ENCODE measurements at regions not wholly inside any gene's neighbourhood (a gene's known extent, or its start where the extent isn't known, plus 50 kb on each side); places are given as distances from the start of the nearest gene placed in this dataset.

- H3K4me2 ChIP-seq (ENCODE audit: low read depth, low read length) = no peak overlapping the region
- H3K27me3 ChIP-seq (replicated peaks; ENCODE audit: insufficient read depth, low read length) = no peaks in the 10 kb centered on the region
- H3K4me1 ChIP-seq (ENCODE audit: low read length) = no peaks in the 10 kb centered on the region
- H2AFZ ChIP-seq (ENCODE audit: low read length) = no peak overlapping the region
- no peak overlapping the region for H3K4me3 ChIP-seq (ENCODE audit: low read length)
- H3K9me3 ChIP-seq (replicated peaks; ENCODE audit: insufficient read depth, low read length) = no peaks in the 10 kb centered on the region
- no peaks in the 10 kb centered on the region for H4K20me1 ChIP-seq (ENCODE audit: insufficient read depth, low read length)
- H3K9me2 ChIP-seq (replicated peaks; ENCODE audit: insufficient read depth, low read length) = no peaks in the 10 kb centered on the region
- no peak overlapping the region for H3K9ac ChIP-seq (ENCODE audit: low read length)
- H3K79me2 ChIP-seq (ENCODE audit: low read length) = no peaks in the 10 kb centered on the region
- H3K27ac ChIP-seq (ENCODE audit: low read length) = no peak overlapping the region
- no peak for TF ChIP-seq EZH2phosphoT487 (IDR thresholded peaks at IDR 0.05; ENCODE audit: low read length)
- TF ChIP-seq, protein P1, sequence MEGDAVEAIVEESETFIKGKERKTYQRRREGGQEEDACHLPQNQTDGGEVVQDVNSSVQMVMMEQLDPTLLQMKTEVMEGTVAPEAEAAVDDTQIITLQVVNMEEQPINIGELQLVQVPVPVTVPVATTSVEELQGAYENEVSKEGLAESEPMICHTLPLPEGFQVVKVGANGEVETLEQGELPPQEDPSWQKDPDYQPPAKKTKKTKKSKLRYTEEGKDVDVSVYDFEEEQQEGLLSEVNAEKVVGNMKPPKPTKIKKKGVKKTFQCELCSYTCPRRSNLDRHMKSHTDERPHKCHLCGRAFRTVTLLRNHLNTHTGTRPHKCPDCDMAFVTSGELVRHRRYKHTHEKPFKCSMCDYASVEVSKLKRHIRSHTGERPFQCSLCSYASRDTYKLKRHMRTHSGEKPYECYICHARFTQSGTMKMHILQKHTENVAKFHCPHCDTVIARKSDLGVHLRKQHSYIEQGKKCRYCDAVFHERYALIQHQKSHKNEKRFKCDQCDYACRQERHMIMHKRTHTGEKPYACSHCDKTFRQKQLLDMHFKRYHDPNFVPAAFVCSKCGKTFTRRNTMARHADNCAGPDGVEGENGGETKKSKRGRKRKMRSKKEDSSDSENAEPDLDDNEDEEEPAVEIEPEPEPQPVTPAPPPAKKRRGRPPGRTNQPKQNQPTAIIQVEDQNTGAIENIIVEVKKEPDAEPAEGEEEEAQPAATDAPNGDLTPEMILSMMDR (IDR thresholded peaks at IDR 0.05; ENCODE audit: low read length) = no peak
- no peak for TF ChIP-seq EZH2 (optimal IDR thresholded peaks at IDR 0.05; ENCODE audit: low read depth, low read length)
- no peaks in the 10 kb centered on the region for H3F3A ChIP-seq (ENCODE audit: insufficient read depth, low read length)
- no peak for DNase-seq
- H3K36me3 ChIP-seq (replicated peaks; ENCODE audit: insufficient read depth, low read length) = no peaks in the 10 kb centered on the region
Measured at GRCh38 chr5:135632798-135633197, 54.0 kb upstream of the CXCL14 start.

DNA sequence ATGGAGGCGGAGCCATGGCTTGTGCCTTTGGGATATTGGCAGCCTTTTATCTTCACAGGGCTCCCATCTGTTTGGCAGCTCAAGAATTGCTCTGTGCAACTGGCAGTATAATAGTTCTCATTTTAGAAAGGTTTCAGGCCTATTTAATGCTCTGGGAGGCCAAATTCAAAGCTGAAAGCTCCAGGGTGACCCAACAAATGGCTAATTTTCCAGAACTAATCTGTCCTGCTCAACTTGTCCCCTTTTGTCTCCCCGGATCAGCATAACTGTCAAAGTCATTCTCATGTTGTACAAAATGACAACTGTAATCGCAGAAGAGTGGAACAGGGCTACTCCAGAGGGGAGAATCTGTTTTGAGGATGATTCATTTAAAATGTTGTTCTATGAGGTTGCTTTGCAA, 52.6 kb upstream of the CXCL14 start:
- no peaks in the 10 kb centered on the region for H3F3A ChIP-seq (ENCODE audit: insufficient read depth, low read length)
- H3K27ac ChIP-seq (ENCODE audit: low read length) = no peak overlapping the region
- TF ChIP-seq EZH2 (optimal IDR thresholded peaks at IDR 0.05; ENCODE audit: low read depth, low read length) (no peak), EZH2phosphoT487 (IDR thresholded peaks at IDR 0.05; ENCODE audit: low read length) (no peak)
- TF ChIP-seq, protein P1 (IDR thresholded peaks at IDR 0.05; ENCODE audit: low read length) = no peak
- H3K9me3 ChIP-seq (replicated peaks; ENCODE audit: insufficient read depth, low read length) = no peaks in the 10 kb centered on the region
- H2AFZ ChIP-seq (ENCODE audit: low read length) = no peak overlapping the region
- no peak overlapping the region for H3K4me3 ChIP-seq (ENCODE audit: low read length)
- H4K20me1 ChIP-seq (ENCODE audit: insufficient read depth, low read length) = no peaks in the 10 kb centered on the region
- H3K9me2 ChIP-seq (replicated peaks; ENCODE audit: insufficient read depth, low read length) = no peaks in the 10 kb centered on the region
- DNase-seq = no peak
- no peaks in the 10 kb centered on the region for H3K4me1 ChIP-seq (ENCODE audit: low read length)
- H3K79me2 ChIP-seq (ENCODE audit: low read length) = no peaks in the 10 kb centered on the region
- H3K36me3 ChIP-seq (replicated peaks; ENCODE audit: insufficient read depth, low read length) = no peaks in the 10 kb centered on the region
- H3K4me2 ChIP-seq (ENCODE audit: low read depth, low read length) = no peak overlapping the region
- H3K27me3 ChIP-seq (replicated peaks; ENCODE audit: insufficient read depth, low read length) = no peaks in the 10 kb centered on the region
- H3K9ac ChIP-seq (ENCODE audit: low read length) = no peak overlapping the region

GRCh38 chr5:135629666-135630065, 50.9 kb upstream of the CXCL14 start:
- no peaks in the 10 kb centered on the region for H3K27me3 ChIP-seq (replicated peaks; ENCODE audit: insufficient read depth, low read length)
- no peak overlapping the region for H2AFZ ChIP-seq (ENCODE audit: low read length)
- no peaks in the 10 kb centered on the region for H3K79me2 ChIP-seq (ENCODE audit: low read length)
- TF ChIP-seq, protein P1 (IDR thresholded peaks at IDR 0.05; ENCODE audit: low read length) = no peak
- TF ChIP-seq EZH2phosphoT487 (IDR thresholded peaks at IDR 0.05; ENCODE audit: low read length) (no peak), EZH2 (optimal IDR thresholded peaks at IDR 0.05; ENCODE audit: low read depth, low read length) (no peak)
- H4K20me1 ChIP-seq (ENCODE audit: insufficient read depth, low read length) = no peaks in the 10 kb centered on the region
- H3K4me3 ChIP-seq (ENCODE audit: low read length) = no peak overlapping the region
- no peaks in the 10 kb centered on the region for H3K9me2 ChIP-seq (replicated peaks; ENCODE audit: insufficient read depth, low read length)
- H3K4me1 ChIP-seq (ENCODE audit: low read length) = no peaks in the 10 kb centered on the region
- no peak overlapping the region for H3K27ac ChIP-seq (ENCODE audit: low read length)
- no peak for DNase-seq
- H3K9ac ChIP-seq (ENCODE audit: low read length) = no peak overlapping the region
- H3K4me2 ChIP-seq (ENCODE audit: low read depth, low read length) = no peak overlapping the region
- H3F3A ChIP-seq (ENCODE audit: insufficient read depth, low read length) = no peaks in the 10 kb centered on the region
- no peaks in the 10 kb centered on the region for H3K36me3 ChIP-seq (replicated peaks; ENCODE audit: insufficient read depth, low read length)
- H3K9me3 ChIP-seq (replicated peaks; ENCODE audit: insufficient read depth, low read length) = no peaks in the 10 kb centered on the region
